AML-193 (cell line): ENCODE measurements at regions not wholly inside any gene's neighbourhood (a gene's known extent, or its start where the extent isn't known, plus 50 kb on each side); places are given as distances from the start of the nearest gene placed in this dataset.
"Not testable (repeated sequence)": the region's sequence is repeated elsewhere in the genome, so short reads cannot be mapped to it uniquely, and the experiment has no call there.

Experiments used
- DNase-seq, 2 experiments: peaks; one replicate each; lab custom pipeline; 2025; lab: John Stamatoyannopoulos, UW

DNA sequence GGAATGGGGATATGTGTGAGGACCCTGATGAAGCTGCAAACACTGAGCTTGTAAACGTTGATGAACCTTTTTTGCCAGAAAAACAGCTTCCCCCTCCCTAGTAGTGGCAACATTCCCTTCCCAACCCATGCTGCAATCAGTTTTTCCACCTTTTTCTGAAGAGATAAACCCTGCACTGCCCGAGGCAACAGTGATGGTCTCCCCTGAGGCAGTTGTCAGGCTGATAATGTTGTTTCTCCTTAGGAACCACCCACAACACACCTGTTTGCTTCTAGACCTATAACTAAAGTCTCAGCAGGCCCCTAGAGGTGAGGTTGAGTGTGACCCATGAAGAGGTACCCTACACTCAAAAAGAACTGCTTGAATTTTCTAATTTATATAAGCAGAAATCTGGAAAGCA lies 922.4 kb upstream of the ADGRL4 start:
- no peak for DNase-seq

DNA sequence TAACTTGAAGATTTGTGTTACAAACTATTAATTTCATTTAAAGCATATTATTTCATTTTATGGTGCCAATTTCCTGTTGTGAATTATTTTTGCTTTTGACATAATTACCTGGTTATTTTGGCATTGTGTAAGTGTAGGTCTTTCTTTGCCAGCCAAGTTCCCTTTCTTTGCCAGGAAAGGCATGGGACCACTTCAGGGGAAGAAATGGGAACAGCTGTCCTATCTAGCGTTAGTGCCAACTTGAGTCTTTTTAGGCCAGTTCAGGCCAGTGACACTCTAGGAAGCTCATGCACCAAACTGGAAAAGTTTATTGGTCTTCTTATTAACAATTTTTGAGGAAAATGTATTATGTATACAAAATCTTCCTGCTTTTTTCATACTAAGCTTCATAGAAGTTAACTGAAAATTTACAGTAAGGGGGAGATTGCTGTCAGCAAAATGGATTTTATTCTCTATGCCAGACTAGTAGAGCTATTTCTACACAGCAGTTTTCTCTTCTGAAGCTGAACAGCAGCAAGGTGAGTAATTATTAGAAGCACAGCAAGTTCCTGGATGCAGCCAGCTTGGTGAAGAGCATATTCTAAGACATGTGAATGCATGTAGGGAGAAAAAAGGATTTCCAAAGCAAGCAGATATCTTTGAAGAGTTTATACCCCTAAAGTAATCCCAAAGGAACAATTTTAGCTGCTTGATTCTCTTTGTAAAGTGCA lies 914.6 kb upstream of the ADGRL4 start:
- no peak for DNase-seq

DNA sequence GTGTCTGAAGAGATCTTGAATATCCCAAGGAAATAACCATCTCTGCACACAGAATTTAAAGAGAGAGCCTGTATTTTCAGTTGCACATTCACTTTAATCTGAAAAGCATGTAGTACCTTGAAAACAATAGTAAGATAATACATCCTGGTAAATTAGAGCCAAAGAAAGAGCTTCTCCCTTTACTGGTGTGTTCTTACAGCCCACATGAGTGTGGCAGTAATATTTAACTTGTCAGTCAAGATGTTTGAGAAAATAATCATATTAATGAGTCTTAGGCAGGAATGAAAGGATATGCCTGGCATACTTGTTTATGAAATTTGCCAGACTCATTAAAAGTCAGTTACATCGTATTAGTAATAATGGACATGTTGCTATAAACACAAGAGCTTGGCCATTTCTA lies 908.4 kb upstream of the ADGRL4 start:
- DNase-seq, result no peak

DNA sequence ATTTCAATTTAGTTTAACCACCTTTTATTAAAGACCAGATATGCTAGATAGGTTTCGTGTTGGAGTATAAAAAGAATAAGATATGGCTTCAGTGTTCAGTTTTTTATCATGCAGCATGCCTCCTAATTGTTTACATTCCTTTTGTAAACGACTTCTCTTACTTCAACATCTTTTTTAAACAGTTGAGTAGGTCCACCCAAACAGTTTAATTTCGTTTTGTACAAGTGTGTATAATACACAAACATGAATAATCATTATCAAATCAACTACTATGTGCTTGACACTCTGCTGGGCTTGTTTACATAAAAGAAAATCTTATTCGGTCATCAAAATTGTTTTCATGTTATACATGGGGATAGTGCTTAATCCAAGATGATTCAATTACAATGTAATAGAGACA lies 906.3 kb upstream of the ADGRL4 start:
- no peak for DNase-seq

DNA sequence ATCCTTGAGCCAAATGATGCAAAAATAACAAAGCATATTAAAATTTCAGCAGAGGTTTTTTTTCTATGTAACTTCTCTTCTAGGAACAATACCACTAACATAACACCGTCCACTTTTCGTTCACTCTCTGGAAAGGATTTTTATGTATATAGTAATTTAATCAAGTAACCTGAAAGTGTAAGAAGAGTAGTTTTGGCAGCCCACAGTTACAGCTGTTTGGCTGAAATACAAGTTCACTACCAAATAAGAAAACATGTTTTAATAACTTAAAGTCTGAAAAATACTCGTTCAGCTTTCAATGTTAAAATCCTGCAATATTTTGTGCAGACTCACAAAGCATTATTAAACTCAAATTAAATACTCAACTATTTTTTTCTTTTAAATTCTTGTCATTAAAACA lies 896.8 kb upstream of the ADGRL4 start:
- DNase-seq, result no peak

DNA sequence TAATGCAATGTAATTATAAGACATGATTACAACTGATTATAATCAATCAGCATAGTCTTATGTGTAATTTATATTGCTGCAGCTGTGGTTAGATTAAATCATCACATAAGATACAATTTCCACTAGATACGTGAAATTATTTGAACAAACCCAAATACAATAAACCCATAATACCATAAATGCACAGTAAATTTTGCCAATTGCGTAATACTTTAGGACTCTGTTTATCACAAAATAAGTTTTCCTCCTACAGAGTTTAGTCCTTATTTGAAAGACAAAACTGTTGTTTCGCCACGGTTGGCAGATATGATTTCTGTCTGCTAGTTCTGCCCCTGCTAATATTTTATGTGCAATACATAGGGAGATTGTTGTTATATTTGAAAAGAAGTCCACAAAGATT lies 895.9 kb upstream of the ADGRL4 start:
- no peak for DNase-seq

DNA sequence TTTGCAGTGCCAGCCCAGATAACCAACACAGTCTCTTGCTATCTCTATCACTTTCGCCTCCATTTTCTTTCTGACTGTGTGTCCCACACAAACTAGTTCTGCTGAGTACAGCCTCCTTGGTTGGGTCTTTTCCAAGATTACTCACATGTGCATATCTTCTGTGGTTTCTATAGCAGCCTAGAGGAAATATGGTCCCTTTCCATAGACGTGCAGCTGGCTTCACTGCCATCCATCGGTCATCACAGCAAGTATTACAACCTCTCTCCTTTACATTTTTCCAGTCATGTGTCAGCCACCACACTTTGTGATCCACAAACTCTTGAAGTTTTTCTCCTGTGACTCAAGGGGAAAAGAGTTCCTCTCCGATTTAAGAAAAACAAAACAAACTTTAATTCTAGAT lies 893.4 kb upstream of the ADGRL4 start:
- DNase-seq, result no peak

DNA sequence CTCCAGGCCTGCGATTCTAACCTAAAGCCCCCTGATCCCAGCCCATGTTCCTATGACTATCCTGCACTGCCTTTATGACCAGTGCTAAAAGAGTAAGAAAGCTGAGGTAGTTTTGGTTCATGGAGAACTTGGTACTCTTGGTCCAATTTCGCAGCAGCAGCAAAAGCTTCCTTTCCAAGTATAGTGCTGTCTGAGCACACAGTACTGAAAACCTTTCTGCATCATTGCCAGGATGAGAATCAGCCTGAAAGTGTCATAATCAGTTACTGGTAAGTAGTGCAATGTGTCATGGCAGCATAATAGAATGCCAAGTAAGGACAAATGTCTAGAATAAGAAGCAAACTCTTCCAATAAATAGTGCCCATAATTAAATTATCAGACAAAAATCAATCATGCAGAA lies 889.6 kb upstream of the ADGRL4 start:
- no peak for DNase-seq

DNA sequence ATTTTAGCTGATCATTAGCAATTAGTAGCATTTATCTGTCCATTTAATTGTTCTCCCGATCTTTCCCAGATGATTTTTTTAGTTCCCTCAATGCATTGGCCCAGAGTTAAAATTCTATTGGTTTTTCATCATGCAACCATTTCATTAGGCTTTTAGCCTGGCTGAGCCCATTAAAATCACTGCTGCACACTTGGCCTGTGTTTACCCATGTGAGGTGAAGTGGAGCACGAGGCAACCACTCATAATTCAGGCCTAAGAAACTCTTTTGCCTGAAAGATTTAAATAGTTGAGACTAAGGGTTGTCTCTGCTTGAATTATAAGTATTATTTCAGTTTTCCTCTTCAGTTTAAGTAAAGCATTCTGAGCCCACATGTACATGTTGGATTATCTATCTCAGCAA lies 889.0 kb upstream of the ADGRL4 start:
- DNase-seq, result no peak

DNA sequence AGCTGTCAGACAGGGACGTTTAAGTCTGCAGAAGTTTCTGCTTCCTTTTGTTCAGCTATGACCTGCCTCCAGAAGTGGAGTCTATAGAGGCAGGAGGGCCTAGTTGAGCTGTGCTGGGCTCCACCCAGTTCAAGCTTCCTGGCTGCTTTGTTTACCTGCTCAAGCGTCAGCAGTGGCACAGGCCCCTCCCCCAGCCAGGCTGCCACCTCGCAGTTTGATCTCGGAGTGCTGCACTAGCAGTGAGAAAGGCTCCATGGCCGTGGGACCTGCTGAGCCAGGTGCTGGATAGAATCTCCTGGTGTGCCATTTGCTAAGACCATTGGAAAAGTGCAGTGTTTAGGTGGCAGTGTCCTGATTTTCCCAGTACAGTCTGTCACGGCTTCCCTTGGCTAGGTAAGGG lies 887.6 kb upstream of the ADGRL4 start:
- not testable (repeated sequence) for DNase-seq

DNA sequence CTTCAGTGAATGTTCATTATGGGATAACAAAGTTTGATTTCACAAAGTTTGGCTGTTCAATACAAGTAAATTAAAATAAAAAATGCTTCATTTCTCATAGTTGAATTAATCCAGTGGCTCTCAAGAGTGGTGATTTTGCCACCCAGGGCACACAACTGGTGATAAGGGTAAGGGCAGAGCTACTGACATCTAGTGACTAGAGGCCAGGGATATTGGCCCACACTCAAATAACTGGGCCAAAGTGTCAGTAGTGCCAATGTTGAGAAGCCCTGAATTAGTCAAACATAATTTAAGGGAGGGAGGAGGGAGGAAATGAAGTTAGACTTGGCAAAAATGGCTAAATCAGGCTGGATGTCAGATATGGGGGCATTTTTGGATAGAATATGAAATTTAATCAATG lies 880.5 kb upstream of the ADGRL4 start:
- no peak for DNase-seq

DNA sequence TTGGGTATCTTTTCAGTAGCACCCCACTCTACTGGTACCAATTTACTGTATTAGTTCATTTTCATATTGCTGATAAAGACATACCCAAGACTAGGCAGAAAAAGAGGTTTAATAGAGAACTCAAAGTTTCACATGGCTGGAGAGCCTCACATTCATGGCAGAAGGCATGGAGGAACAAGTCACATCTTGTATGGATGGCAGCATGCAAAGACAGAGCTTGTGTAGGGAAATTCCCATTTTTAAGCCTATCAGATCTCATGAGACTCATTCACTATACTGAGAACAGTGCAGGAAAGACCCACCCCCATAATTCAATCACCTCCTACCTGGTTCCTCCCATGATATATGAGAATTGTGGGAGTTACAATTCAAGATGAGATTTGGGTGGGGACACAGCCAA lies 878.6 kb upstream of the ADGRL4 start:
- no peak for DNase-seq

DNA sequence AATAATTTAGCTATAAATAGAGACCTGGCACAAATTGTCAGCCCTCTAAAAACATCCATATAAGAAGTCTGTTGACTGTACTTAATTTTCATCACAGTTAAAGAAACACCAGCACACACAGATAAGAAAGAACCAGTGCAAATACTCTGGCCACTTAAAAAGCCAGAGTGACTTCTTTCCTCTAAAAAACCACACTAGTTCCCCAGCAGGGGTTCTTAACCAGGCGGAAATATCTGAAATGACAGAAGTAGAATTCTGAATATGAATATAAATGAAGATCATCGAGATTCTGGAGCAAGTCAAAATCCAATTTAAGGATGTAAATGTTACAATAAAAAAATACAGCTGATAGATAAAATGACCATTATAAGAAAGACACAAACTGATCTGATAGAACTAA lies 870.6 kb upstream of the ADGRL4 start:
- DNase-seq, result no peak

DNA sequence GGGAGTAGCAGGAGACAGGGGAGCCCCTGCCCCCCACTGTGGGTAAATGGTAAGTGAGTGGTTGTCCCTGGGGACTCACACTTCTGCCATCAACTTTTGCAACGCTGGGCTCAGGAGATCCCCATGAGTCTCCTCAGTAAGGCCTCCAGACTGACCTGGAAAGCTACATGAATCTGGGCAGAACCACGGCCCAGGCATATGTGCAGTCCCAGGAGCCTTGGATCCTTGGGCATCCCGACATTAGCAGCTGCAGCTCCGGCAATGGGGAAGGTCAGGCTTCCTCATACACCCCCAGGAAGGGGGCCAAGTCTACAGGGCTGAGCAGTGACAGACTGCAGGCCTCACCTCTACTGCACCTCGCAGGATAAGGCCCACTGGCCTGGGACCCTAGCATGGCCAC lies 868.7 kb upstream of the ADGRL4 start:
- DNase-seq, result no peak

DNA sequence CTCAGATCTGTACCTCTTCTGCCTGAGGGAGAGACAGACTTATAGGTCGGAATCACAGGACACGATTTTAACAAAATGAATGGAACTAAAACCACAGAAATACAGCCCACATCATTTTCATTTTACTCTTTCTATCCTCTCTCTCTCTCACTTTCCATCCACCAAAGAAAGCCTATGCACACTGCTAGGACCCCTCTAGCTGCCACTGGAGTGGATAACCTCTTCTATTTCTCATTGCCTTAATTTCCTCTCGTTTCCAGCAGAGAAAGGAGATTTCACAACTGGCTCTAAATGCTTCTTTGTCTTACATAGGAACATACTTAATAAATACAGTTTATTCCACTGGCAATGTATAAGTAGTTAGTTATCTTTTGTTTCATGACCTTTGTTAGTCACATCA lies 867.8 kb upstream of the ADGRL4 start:
- no peak for DNase-seq

DNA sequence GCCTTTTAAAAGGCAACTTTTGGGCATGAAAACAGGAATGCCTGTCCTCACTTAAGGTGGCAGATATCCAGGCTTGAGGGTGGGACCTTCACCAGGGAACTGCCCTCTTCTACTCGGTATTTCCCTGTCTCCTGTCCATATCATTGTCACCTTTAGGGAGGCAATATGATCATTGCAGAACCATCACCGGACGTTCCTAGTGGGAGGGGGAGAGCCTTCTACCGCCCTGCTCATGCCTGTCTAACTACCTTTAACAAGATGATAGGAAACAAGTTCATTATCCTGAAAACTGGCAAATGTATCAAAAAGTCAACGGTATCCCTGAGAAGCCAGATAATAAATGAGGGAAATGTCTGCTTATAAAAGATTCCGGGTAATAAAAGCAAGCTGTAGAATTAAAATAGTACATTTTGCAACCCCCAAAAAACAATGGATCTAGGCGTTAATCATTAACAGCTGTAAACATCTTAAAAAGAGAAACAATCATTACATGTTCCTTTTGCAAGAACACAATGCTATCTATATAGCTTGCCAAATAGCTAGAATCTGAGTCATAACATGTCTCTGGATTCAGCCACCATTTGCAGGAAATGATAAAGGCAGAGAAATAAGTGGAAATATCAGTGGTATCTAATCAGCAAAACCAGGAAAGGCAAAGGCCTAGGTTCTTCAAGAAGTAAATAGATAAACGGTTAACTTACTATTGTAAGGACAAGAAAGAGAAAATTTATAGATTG lies 852.9 kb upstream of the ADGRL4 start:
- DNase-seq, result no peak

DNA sequence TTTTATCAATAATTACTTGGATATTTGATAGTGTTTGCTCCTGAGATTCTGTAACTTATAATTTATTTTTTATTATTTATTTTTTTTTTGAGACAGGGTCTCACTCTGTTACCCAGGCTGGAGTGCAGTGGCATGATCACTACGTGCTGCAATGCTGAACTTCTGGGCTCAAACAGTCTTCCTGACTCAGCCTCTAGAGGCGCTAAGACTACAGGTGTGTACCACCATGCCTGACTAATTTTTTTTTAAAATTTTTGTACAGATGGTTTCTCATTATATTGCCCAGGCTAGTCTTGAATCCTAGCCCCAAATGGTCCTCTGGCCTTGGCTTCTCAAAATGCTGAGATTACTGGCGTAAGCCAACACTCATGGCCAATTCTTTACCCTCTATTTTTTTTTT lies 845.5 kb upstream of the ADGRL4 start:
- DNase-seq, result no peak

DNA sequence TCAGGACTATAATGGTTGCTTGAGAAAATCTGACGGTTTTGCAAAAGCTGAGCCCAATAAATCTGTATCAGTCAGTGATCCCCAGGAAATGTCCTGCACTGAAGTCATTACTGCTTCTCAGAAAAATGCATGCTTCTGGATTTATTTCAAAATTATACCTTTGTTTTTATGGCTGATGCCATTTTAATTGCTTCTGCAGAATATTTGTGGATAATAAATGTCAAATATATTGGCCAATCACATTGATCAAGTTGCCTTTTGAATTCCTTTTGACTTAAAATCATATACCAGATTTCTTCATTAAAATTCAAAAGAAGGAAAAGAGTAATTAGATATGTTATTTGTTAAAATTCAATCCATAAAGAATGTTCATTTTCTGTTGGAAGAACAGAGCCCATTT lies 842.9 kb upstream of the ADGRL4 start:
- DNase-seq, result no peak

DNA sequence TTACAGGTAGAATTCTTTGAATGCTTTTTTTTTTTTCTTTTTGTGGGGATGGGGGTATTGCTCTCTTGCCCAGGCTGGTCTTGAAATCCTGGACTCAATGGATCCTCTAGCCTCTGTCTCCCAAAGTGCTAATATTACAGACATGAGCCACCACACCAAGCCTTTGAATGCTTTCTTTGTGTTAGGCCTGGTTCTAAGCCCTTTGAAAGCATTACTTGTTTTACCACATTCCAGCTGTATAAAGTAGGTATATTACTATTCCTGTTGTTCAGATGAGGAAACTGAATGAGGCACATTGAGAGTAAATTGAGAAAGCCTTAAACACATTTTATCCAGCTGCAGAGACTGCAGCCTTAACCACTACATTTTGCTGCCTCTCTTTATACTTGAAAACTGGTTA lies 841.8 kb upstream of the ADGRL4 start:
- no peak for DNase-seq

DNA sequence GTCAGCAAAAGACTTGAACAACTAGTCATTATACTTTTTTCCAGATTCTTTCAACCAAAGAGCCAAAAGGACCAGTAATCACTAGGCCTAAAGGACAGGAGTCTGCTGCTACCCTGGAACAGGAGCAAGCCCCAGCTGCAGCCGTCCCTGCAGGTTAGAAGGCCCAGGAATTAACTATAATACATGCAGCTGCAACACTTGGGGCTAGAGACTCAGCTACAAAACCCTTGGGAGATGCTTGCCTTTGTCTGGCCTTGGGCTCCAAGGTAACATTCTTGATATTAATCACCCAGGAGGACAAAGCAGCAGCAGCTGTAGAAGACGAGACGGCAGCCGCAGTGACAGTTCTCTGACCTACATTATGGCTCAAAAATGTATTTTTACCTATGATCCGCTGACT lies 841.2 kb upstream of the ADGRL4 start:
- no peak for DNase-seq

DNA sequence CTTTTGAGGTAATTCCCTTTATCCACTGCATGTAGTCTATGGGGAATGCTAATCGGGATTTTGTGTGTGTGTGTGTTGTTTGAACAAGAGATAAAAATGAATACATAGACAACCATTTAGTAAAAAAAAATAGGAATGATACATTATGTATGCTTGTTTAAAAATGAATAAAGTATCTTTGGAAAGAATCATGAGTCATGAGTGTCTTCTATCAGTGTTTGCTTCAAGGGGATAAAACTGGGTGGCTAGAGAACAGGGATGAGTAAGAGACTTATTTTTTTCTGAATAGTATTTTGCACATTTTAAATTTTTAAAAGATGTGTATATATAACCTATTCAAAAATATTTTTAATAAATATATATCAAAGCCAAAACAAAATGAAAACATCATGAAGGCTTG lies 839.4 kb upstream of the ADGRL4 start:
- DNase-seq, result no peak

DNA sequence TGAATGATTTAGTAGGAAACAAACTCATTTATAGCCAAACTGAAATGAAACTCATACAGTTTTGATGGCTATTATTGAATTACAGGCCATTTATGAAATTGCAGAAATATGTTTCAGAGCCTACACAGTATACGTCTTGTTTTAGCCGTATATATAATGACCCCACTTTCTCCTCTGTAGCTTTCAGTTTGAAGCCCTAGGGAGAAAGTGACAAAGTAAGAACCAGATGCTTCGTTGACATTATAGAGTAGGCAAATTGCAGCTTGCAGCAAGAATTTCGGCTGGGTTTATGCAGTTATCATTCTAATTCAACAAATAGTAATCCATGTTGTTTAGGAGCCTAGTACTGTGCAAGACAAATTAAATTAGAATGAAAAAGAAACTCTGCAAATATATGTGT lies 836.3 kb upstream of the ADGRL4 start:
- DNase-seq, result no peak

DNA sequence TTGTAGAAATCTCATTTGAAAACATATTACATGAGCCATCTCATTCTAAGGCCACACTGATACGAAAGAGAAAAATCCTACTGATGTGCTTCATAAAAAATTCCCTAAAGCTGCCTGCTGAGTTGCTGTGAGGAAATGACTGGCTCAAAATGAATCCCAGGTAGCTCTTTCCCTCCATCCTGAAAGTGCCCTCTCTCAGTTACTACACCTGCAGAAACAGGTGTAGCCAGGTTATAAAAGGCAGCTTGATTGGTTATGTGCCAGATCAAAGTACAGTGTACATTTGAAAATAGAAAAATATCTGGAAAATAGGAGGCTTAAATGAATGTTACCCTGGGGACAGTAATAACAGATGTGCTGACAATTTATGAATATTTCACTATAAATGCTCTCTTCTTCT lies 833.4 kb upstream of the ADGRL4 start:
- no peak for DNase-seq

DNA sequence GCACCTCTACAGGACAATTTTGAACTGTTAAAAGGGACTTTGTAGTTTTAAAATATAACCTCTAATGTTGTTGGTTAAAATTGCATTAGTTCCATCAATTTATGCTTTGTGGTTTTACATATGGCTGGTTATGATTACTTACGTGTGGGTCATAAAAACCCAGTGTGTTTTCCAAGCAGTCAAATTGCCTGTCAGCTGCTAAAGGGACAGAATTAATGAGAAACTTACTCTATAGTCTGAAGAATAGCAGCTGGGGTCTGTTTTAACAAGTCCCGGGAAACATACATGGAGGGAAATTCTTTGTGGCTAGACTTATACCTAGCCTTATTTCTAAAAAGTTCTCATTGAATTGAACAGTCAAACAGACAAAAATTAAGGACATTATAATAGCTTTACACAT lies 820.9 kb upstream of the ADGRL4 start:
- DNase-seq, result no peak
